Body of pancreas (tissue), 4 donors: ENCODE measurements at regions not wholly inside any gene's neighbourhood (a gene's known extent, or its start where the extent isn't known, plus 50 kb on each side); places are given as distances from the start of the nearest gene placed in this dataset.

ENCODE experiments used
- ATAC-seq: fragments of 150-250 bp; one replicate; pipeline ENCODE4 v1.9.1; 2016
- DNase-seq, 4 donors: peaks; one replicate each; pipeline ENCODE4 v3.0.0-alpha.2; 2019
- H3K27ac ChIP-seq, 4 donors: fragments of 200-600 bp; sonication (generic); 1 replicate in 3 of 4; 2 replicates in 1 of 4; pipeline versions ENCODE4 v1.5.1 to v1.6.1; 2016 to 2019; ENCODE audit warnings: mild to moderate bottlenecking in 1 of 4, mixed read lengths in 1 of 4, moderate library complexity in 1 of 4
- H3K27me3 ChIP-seq, 2 donors: fragments of 200-600 bp; sonication (generic); one replicate each; pipeline ENCODE4 v1.6.0; 2016; ENCODE audit warnings: mild to moderate bottlenecking in 1 of 2
- H3K36me3 ChIP-seq, 2 donors: fragments of 200-600 bp; sonication (generic); replicated peaks in 1 of 2; 2 replicates each; pipeline ENCODE4 v1.5.1; 2016; ENCODE audit warnings: low read depth in 2 of 2; ENCODE audit not compliant: insufficient read depth in 1 of 2
- H3K4me1 ChIP-seq: fragments of 200-600 bp; sonication (generic); one replicate; pipeline ENCODE4 v1.6.0; 2016
- H3K4me3 ChIP-seq, 2 donors: fragments of 200-600 bp; sonication (generic); 1 replicate in 1 of 2; 2 replicates in 1 of 2; pipeline ENCODE4 v1.5.1; 2016 to 2019
- H3K9me3 ChIP-seq, 3 donors: fragments of 200-600 bp; sonication (generic); 1 replicate in 2 of 3; 2 replicates in 1 of 3; pipeline ENCODE4 v1.5.1; 2016
- CTCF ChIP-seq, 7 experiments: fragments of 450-650 bp in 4 of 7; fragments of 200-600 bp in 3 of 7; sonication (generic) in 3 of 7; IDR thresholded peaks; one replicate each; pipeline ENCODE4 v1.5.1; 2016 to 2019; ENCODE audit warnings: antibody characterized with exemption in 7 of 7
- POLR2A ChIP-seq, 3 donors: fragments of 450-650 bp; IDR thresholded peaks; one replicate each; pipeline ENCODE4 v1.6.1; 2016; ENCODE audit warnings: antibody characterized with exemption in 3 of 3, mild to moderate bottlenecking in 2 of 3
- WGBS, 2 donors: methylation state at CpG; one replicate each; pipeline ENCODE4 v1.1.5; 2017; 5-methylcytosine and 5-hydroxymethylcytosine counted together
- intact Hi-C: fragments of 100-400 bp; cut with DNase I; formaldehyde crosslinking; loops from one replicate; pipeline ENCODE4 v1.15.1; 2023

- no peaks in the 10 kb centered on the region for H3K27me3 ChIP-seq
- ATAC-seq, result no peak
- no peaks in the 10 kb centered on the region for H3K36me3 ChIP-seq
- intact Hi-C loops, result no loop called here
- H3K9me3 ChIP-seq, result no peaks in the 10 kb centered on the region
- no peak for DNase-seq
- no peak overlapping the region for H3K4me3 ChIP-seq
- no peaks in the 10 kb centered on the region for H3K4me1 ChIP-seq
- TF ChIP-seq POLR2A (IDR thresholded peaks at IDR 0.05) (no peak), CTCF (IDR thresholded peaks at IDR 0.05) (no peak)
- H3K27ac ChIP-seq, result no peak overlapping the region
Measured at GRCh38 chr4:45078201-45078600, 351.8 kb upstream of the GNPDA2 start.

- no peak for ATAC-seq
- no peak for DNase-seq
- Histone ChIP-seq H3K27me3 (no peaks in the 10 kb centered on the region), H3K27ac (no peak overlapping the region), H3K4me1 (no peaks in the 10 kb centered on the region), H3K4me3 (no peak overlapping the region), H3K9me3 (no peaks in the 10 kb centered on the region), H3K36me3 (no peaks in the 10 kb centered on the region)
- TF ChIP-seq POLR2A (IDR thresholded peaks at IDR 0.05) (no peak), CTCF (IDR thresholded peaks at IDR 0.05) (no peak)
- intact Hi-C loops, result no loop called here
- 46 to 55% methylated on average over 3 of the region's 3 CpGs for WGBS, 2 donors
Measured at GRCh38 chr4:45072981-45073380, 346.6 kb upstream of the GNPDA2 start.

- ATAC-seq (no peak), DNase-seq (no peak)
- WGBS, 2 donors, result 53 to 69% methylated on average over 7 of the region's 7 CpGs
- Histone ChIP-seq H3K27me3 (no peaks in the 10 kb centered on the region), H3K27ac (no peak overlapping the region), H3K9me3 (no peaks in the 10 kb centered on the region), H3K4me1 (no peaks in the 10 kb centered on the region), H3K4me3 (no peak overlapping the region), H3K36me3 (no peaks in the 10 kb centered on the region)
- TF ChIP-seq POLR2A (IDR thresholded peaks at IDR 0.05) (no peak), CTCF (IDR thresholded peaks at IDR 0.05) (no peak)
- intact Hi-C loops, result no loop called here
Measured at GRCh38 chr4:45064741-45065140, 338.4 kb upstream of the GNPDA2 start.

- TF ChIP-seq CTCF (IDR thresholded peaks at IDR 0.05), result no peak
- TF ChIP-seq POLR2A (IDR thresholded peaks at IDR 0.05), result no peak
- 3 to 5% methylated on average over 1 of the region's 1 CpG for WGBS, 2 donors
- intact Hi-C loops, result no loop called here
Measured at GRCh38 chr4:45063696-45064095, 337.3 kb upstream of the GNPDA2 start.

GRCh38 chr4:45062935-45063545 lies 336.7 kb upstream of the GNPDA2 start:
- intact Hi-C loops, result no loop called here
- no peaks in the 10 kb centered on the region for H3K27me3 ChIP-seq
- no peaks in the 10 kb centered on the region for H3K9me3 ChIP-seq
- TF ChIP-seq POLR2A (IDR thresholded peaks at IDR 0.05) (no peak), CTCF (IDR thresholded peaks at IDR 0.05) (no peak)
- H3K27ac ChIP-seq, result no peak overlapping the region
- WGBS, 2 donors, result 47 to 48% methylated on average over 1 of the region's 1 CpG
- ATAC-seq (no peak), DNase-seq (no peak)
- H3K36me3 ChIP-seq, result no peaks in the 10 kb centered on the region
- H3K4me3 ChIP-seq, result no peak overlapping the region
- no peaks in the 10 kb centered on the region for H3K4me1 ChIP-seq

More at GRCh38 chr4:45063696-45064095, 337.3 kb upstream of the GNPDA2 start:
- DNase-seq (no peak), ATAC-seq (no peak)
- Histone ChIP-seq H3K27me3 (no peaks in the 10 kb centered on the region), H3K4me1 (no peaks in the 10 kb centered on the region), H3K9me3 (no peaks in the 10 kb centered on the region), H3K36me3 (no peaks in the 10 kb centered on the region), H3K4me3 (no peak overlapping the region), H3K27ac (no peak overlapping the region)
